Vagina (tissue), 2 donors: ENCODE measurements at regions not wholly inside any gene's neighbourhood (a gene's known extent, or its start where the extent isn't known, plus 50 kb on each side); places are given as distances from the start of the nearest gene placed in this dataset.

Source experiments
- CTCF ChIP-seq, 3 experiments: fragments of 450-650 bp in 2 of 3; fragments of 200-600 bp in 1 of 3; sonication (generic) in 1 of 3; IDR thresholded peaks; one replicate each; pipeline ENCODE4 v1.5.1; 2017 to 2019; ENCODE audit warnings: antibody characterized with exemption in 3 of 3, mild to moderate bottlenecking in 2 of 3, moderate library complexity in 2 of 3
- POLR2AphosphoS5 ChIP-seq, 2 donors: sonication (generic); formaldehyde crosslinking; IDR thresholded peaks; one replicate each; pipeline ENCODE4 v1.9.0; 2017; ENCODE audit warnings: antibody characterized with exemption in 2 of 2, mild to moderate bottlenecking in 2 of 2, low read depth in 1 of 2; ENCODE audit not compliant: insufficient read depth in 1 of 2

DNA sequence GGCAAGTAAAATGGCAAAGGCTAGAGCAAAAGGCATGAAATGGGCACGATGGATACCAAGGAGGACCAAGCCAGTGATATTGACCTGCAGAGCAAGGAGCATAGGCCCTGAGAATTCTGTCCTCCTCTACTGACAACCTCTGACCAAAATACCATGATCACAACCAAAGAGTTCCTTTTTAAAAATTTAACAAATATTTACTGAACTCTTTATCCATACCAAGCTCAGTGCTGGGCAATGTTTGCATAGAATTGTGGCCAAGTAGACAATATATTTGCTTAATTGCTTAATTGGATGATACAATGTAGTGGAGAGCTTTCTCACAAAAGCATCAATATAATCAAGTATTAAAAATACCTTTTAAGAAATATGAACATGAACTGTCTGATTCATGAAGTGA, 265.7 kb downstream of the ICOS start:
- TF ChIP-seq CTCF (IDR thresholded peaks at IDR 0.05) (no peak), POLR2AphosphoS5 (IDR thresholded peaks at IDR 0.05; ENCODE audit: insufficient read depth in 1 of 2, low read depth in 1 of 2) (no peak)
